H1 (cell line): ENCODE measurements at regions not wholly inside any gene's neighbourhood (a gene's known extent, or its start where the extent isn't known, plus 50 kb on each side); places are given as distances from the start of the nearest gene placed in this dataset.

ENCODE experiments used
- CTCF ChIA-PET: fragments of 300-600 bp; sonication (Branson Sonifier 250); formaldehyde crosslinking; loops from one replicate; lab custom pipeline; 2021; ENCODE audit not compliant: partially characterized antibody; lab: Charles Lee
- POLR2A ChIA-PET: fragments of 300-600 bp; sonication (Branson Sonifier 250); formaldehyde crosslinking; loops from one replicate; lab custom pipeline; 2021; ENCODE audit warnings: inconsistent platforms; ENCODE audit not compliant: partially characterized antibody; lab: Charles Lee
- DNase-seq, 2 experiments: peaks; one replicate each; pipeline versions ENCODE4 v3.0.0 to v3.0.0-alpha.2; 2010 to 2022; ENCODE audit warnings: low spot score in 2 of 2, low read depth in 1 of 2, mixed read lengths in 1 of 2
- FAIRE-seq: peaks from 2 replicates; lab custom pipeline; 2011; peaks lifted over from hg19 to GRCh38; lab: Jason Lieb, UNC
- H2AFZ ChIP-seq: 2 replicates; pipeline ENCODE4 v1.8.1; 2012; ENCODE audit warnings: low read length, inconsistent platforms
- H2AK5ac ChIP-seq: 2 replicates; pipeline ENCODE4 v1.6.1; 2013; ENCODE audit warnings: low read depth, low read length
- H2BK120ac ChIP-seq: replicated peaks from 2 replicates; pipeline ENCODE3; 2013; ENCODE audit warnings: low read depth, low read length, inconsistent platforms
- H2BK12ac ChIP-seq: 2 replicates; pipeline ENCODE4 v1.6.1; 2013; ENCODE audit warnings: low read depth, low read length
- H2BK15ac ChIP-seq: 2 replicates; pipeline ENCODE4 v1.6.1; 2013; ENCODE audit warnings: low read length
- H2BK20ac ChIP-seq: 2 replicates; pipeline ENCODE4 v1.6.1; 2013; ENCODE audit warnings: low read length
- H2BK5ac ChIP-seq: 2 replicates; pipeline ENCODE4 v1.6.1; 2013; ENCODE audit warnings: low read depth, low read length
- H3K14ac ChIP-seq: 2 replicates; pipeline ENCODE4 v1.6.1; 2013; ENCODE audit warnings: inconsistent platforms; ENCODE audit not compliant: insufficient read length
- H3K18ac ChIP-seq: 2 replicates; pipeline ENCODE4 v1.6.1; 2013; ENCODE audit warnings: low read length; ENCODE audit errors: extremely low read depth
- H3K23ac ChIP-seq: 2 replicates; pipeline ENCODE4 v1.6.1; 2013; ENCODE audit warnings: inconsistent platforms; ENCODE audit not compliant: insufficient read length
- H3K23me2 ChIP-seq: 2 replicates; pipeline ENCODE4 v1.6.1; 2013; ENCODE audit warnings: low read depth, low read length
- H3K27ac ChIP-seq: 2 replicates; pipeline ENCODE4 v1.6.1; 2011; ENCODE audit warnings: low read depth, low read length, inconsistent platforms
- H3K27me3 ChIP-seq, 4 experiments: replicated peaks in 1 of 4; 1 replicate in 1 of 4; 2 replicates in 3 of 4; pipeline versions ENCODE4 v1.6.1 to v1.8.1; 2011 to 2013; ENCODE audit warnings: low read length in 3 of 4, mild to moderate bottlenecking in 3 of 4, inconsistent platforms in 2 of 4, mixed read lengths in 2 of 4, moderate library complexity in 1 of 4; ENCODE audit not compliant: control insufficient read depth in 3 of 4, insufficient read depth in 3 of 4; ENCODE audit errors: extremely low read depth in 1 of 4
- H3K36me3 ChIP-seq, 4 experiments: 2 replicates each; pipeline versions ENCODE4 v1.6.1 to v1.8.1; 2011 to 2013; ENCODE audit warnings: mild to moderate bottlenecking in 4 of 4, low read length in 3 of 4, moderate library complexity in 2 of 4, control low read depth in 1 of 4, inconsistent platforms in 1 of 4; ENCODE audit not compliant: insufficient read depth in 4 of 4, control insufficient read depth in 2 of 4
- H3K4ac ChIP-seq: replicated peaks from 2 replicates; pipeline ENCODE3; 2013; ENCODE audit warnings: low read length, low read depth, mixed read lengths, inconsistent platforms; ENCODE audit not compliant: insufficient read length
- H3K4me1 ChIP-seq, 4 experiments: replicated peaks in 1 of 4; 1 replicate in 1 of 4; 2 replicates in 3 of 4; pipeline versions ENCODE4 v1.6.1 to v1.8.1; 2011 to 2013; ENCODE audit warnings: low read length in 3 of 4, inconsistent platforms in 2 of 4, mixed read lengths in 1 of 4; ENCODE audit not compliant: insufficient read depth in 4 of 4, control insufficient read depth in 3 of 4
- H3K4me2 ChIP-seq, 2 experiments: 2 replicates each; pipeline versions ENCODE4 v1.6.1 to v1.8.1; 2011 to 2013; ENCODE audit warnings: low read depth in 2 of 2, low read length in 2 of 2, control low read depth in 1 of 2, inconsistent platforms in 1 of 2, mild to moderate bottlenecking in 1 of 2; ENCODE audit not compliant: insufficient read depth in 1 of 2
- H3K4me3 ChIP-seq, 4 experiments: fragments of 200-600, 300-600 bp in 1 of 4; sonication (generic), shearing (Covaris generic), sonication (Bioruptor Twin) in 1 of 4; 2 replicates each; pipeline versions ENCODE4 v1.5.1 to v1.8.1; 2011 to 2016; ENCODE audit warnings: low read length in 4 of 4, low read depth in 3 of 4, control low read depth in 2 of 4, inconsistent platforms in 2 of 4, mild to moderate bottlenecking in 2 of 4, mixed read lengths in 1 of 4, moderate library complexity in 1 of 4; ENCODE audit not compliant: insufficient read depth in 2 of 4; ENCODE audit errors: extremely low read depth in 1 of 4
- H3K56ac ChIP-seq: replicated peaks from 2 replicates; pipeline ENCODE3; 2013; ENCODE audit warnings: low read depth, mild to moderate bottlenecking, mixed read lengths, low read length, inconsistent platforms; ENCODE audit not compliant: insufficient read length
- H3K79me1 ChIP-seq: 2 replicates; pipeline ENCODE4 v1.6.1; 2013; ENCODE audit warnings: low read depth, low read length, control low read depth
- H3K79me2 ChIP-seq, 2 experiments: 2 replicates each; pipeline versions ENCODE4 v1.6.1 to v1.8.1; 2012 to 2013; ENCODE audit warnings: low read length in 2 of 2, mild to moderate bottlenecking in 2 of 2, inconsistent platforms in 1 of 2; ENCODE audit not compliant: insufficient read depth in 2 of 2, control insufficient read depth in 1 of 2
- H3K9ac ChIP-seq, 4 experiments: replicated peaks in 1 of 4; 1 replicate in 1 of 4; 2 replicates in 3 of 4; pipeline versions ENCODE4 v1.6.1 to v1.8.1; 2011 to 2013; ENCODE audit warnings: low read depth in 3 of 4, low read length in 3 of 4, control low read depth in 2 of 4, mild to moderate bottlenecking in 2 of 4, moderate library complexity in 2 of 4, inconsistent platforms in 1 of 4; ENCODE audit errors: extremely low read depth in 1 of 4
- H3K9me3 ChIP-seq, 2 experiments: 2 replicates each; pipeline versions ENCODE4 v1.6.1 to v1.8.1; 2012 to 2013; ENCODE audit warnings: mild to moderate bottlenecking in 2 of 2, moderate library complexity in 2 of 2, control low read depth in 1 of 2, inconsistent platforms in 1 of 2, low read depth in 1 of 2, low read length in 1 of 2, mixed read lengths in 1 of 2; ENCODE audit not compliant: insufficient read depth in 2 of 2
- H4K20me1 ChIP-seq, 2 experiments: replicated peaks in 1 of 2; 2 replicates each; pipeline versions ENCODE3 to v1.8.1; 2011 to 2013; ENCODE audit warnings: inconsistent platforms in 2 of 2, low read length in 2 of 2, mild to moderate bottlenecking in 1 of 2; ENCODE audit not compliant: insufficient read depth in 2 of 2, control insufficient read depth in 1 of 2
- H4K5ac ChIP-seq: 2 replicates; pipeline ENCODE4 v1.6.1; 2013; ENCODE audit warnings: low read length, low read depth, mixed read lengths, inconsistent platforms; ENCODE audit not compliant: insufficient read length
- H4K8ac ChIP-seq: 2 replicates; pipeline ENCODE4 v1.8.0; 2013; ENCODE audit warnings: mild to moderate bottlenecking, moderate library complexity, low read length, inconsistent platforms; ENCODE audit not compliant: insufficient read depth; ENCODE audit errors: extremely low read depth
- H4K91ac ChIP-seq: replicated peaks from 2 replicates; pipeline ENCODE3; 2013; ENCODE audit warnings: low read length, mixed read lengths, inconsistent platforms; ENCODE audit not compliant: insufficient read length
- BCL11A ChIP-seq, 2 experiments: IDR thresholded peaks; one replicate each; pipeline ENCODE4 v1.6.1; 2011; ENCODE audit warnings: low read depth in 2 of 2, low read length in 2 of 2, mild to moderate bottlenecking in 2 of 2
- GABPA ChIP-seq: IDR thresholded peaks from 2 replicates; pipeline ENCODE4 v1.6.1; 2011; ENCODE audit warnings: mild to moderate bottlenecking, low read length, moderate library complexity, borderline replicate concordance; ENCODE audit not compliant: insufficient read depth
- SRF ChIP-seq: IDR thresholded peaks from 2 replicates; pipeline ENCODE4 v1.6.1; 2011; ENCODE audit warnings: mild to moderate bottlenecking, low read depth, low read length, moderate library complexity
- SUZ12 ChIP-seq: fragments of 200-600 bp; sonication (generic); IDR thresholded peaks from 2 replicates; pipeline ENCODE4 v1.6.1; 2012; ENCODE audit warnings: mild to moderate bottlenecking, inconsistent platforms, low read length, moderate library complexity, mixed read lengths
- WGBS, 2 experiments: shearing (Covaris generic) in 1 of 2; methylation state at CpG; one replicate each; pipeline versions ENCODE4 v1.1.6 to v1.1.7; 2013 to 2015; ENCODE audit warnings: low lambda C conversion rate in 2 of 2, mixed read lengths in 2 of 2, inconsistent platforms in 1 of 2, low coverage in 1 of 2, missing lambda C conversion rate in 1 of 2; ENCODE audit not compliant: insufficient replicate concordance in 2 of 2, insufficient coverage in 1 of 2, insufficient read length in 1 of 2; ENCODE audit errors: extremely low coverage in 1 of 2, missing lambda C conversion rate in 1 of 2; 5-methylcytosine and 5-hydroxymethylcytosine counted together

DNA sequence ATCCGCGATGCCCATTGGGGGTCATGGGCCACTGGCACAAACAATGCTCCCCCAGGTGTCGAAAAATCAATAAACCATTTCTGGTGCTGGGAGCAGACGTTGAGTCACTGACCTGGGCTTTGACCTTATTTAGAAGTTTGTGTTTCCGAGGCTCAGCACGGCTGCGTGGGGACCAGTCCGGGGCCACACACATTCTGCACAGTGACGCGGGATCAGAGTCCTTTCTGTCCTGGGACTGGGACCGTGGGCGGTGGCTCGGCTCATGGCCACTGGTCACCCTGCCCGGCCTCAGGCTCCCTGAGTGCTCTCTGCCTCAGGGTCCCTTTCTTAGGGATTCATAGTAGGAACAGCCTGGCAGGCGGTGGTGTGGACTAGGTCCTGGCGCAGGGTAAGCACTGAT lies 1266.0 kb downstream of the BRD1 start:
- Histone ChIP-seq H3K14ac (no peak overlapping the region), H4K8ac (no peak overlapping the region; the same call in 1 of the 2 replicates), H3K79me2 (no peaks in the 10 kb centered on the region; a peak in 1 of 4 replicates), H3K36me3 (no peaks in the 10 kb centered on the region), H3K27me3 (no peaks in the 10 kb centered on the region), H3K79me1 (peaks cover 2% of the 10 kb centered on the region; the same call in 1 of the 2 replicates), H2BK5ac (no peak overlapping the region), H2BK20ac (no peak overlapping the region), H3K4me3 (no peak overlapping the region), H3K27ac (no peak overlapping the region), H2BK12ac (no peak overlapping the region), H3K4me2 (no peak overlapping the region), H3K9me3 (no peaks in the 10 kb centered on the region), H3K4me1 (no peaks in the 10 kb centered on the region), H2BK15ac (no peak overlapping the region), H3K23me2 (peaks cover 7% of the 10 kb centered on the region; the same call in 1 of the 2 replicates), H3K23ac (no peak overlapping the region), H3K56ac (no peak overlapping the region), H3K9ac (no peak overlapping the region), H3K4ac (no peak overlapping the region), H3K18ac (no peak overlapping the region), H4K20me1 (peaks cover 5 to 22% of the 10 kb centered on the region in 2 experiments), H2BK120ac (no peak overlapping the region), H4K91ac (no peak overlapping the region), H4K5ac (no peak overlapping the region), H2AK5ac (no peak overlapping the region), H2AFZ (no peak overlapping the region)
- ChIA-PET POLR2A (no interaction called here), CTCF (no interaction called here)
- 92% methylated on average over 14 of the region's 16 CpGs; no CpG with 5 or more reads in 1 of the 2 experiments for WGBS, 2 experiments
- DNase-seq (no peak), FAIRE-seq (no peak)
- TF ChIP-seq GABPA (no peak), SUZ12 (no peak), BCL11A (IDR thresholded peaks at IDR 0.05; ENCODE audit: low read depth in 2 of 2, low read length in 2 of 2) (no peak), SRF (no peak)
